Fibroblast of mammary gland (primary cell): ENCODE measurements at regions not wholly inside any gene's neighbourhood (a gene's known extent, or its start where the extent isn't known, plus 50 kb on each side); places are given as distances from the start of the nearest gene placed in this dataset.
"Not testable (repeated sequence)": the region's sequence is repeated elsewhere in the genome, so short reads cannot be mapped to it uniquely, and the experiment has no call there.

Experiments
- DNase-seq: peaks from one replicate; pipeline ENCODE4 v3.0.0-alpha.2; 2010; ENCODE audit warnings: low read depth
- H3K4me3 ChIP-seq: 2 replicates; pipeline ENCODE4 v1.5.1; 2011; ENCODE audit warnings: low read depth, mild to moderate bottlenecking, low read length, moderate library complexity; ENCODE audit not compliant: control insufficient read depth
- CTCF ChIP-seq: conservative IDR thresholded peaks from 2 replicates; pipeline ENCODE4 v1.5.1; 2011; ENCODE audit warnings: low read depth, low read length, inconsistent platforms; ENCODE audit not compliant: control insufficient read depth, insufficient read depth

GRCh38 chr20:55533632-55534031 is 471.7 kb downstream of the CBLN4 start:
- no peak overlapping the region for H3K4me3 ChIP-seq
- TF ChIP-seq CTCF: no peak
- no peak for DNase-seq

- TF ChIP-seq CTCF: no peak
- no peak for DNase-seq
- no peak overlapping the region for H3K4me3 ChIP-seq
These were observed 474.6 kb downstream of the CBLN4 start for GRCh38 chr20:55530763-55531162.

- no peak overlapping the region for H3K4me3 ChIP-seq
- no peak for TF ChIP-seq CTCF
- DNase-seq: no peak
These were observed 476.8 kb downstream of the CBLN4 start for GRCh38 chr20:55528482-55528881.

GRCh38 chr20:55522296-55522815 is 483.0 kb downstream of the CBLN4 start:
- no peak for TF ChIP-seq CTCF
- no peak overlapping the region for H3K4me3 ChIP-seq
- DNase-seq: no peak

GRCh38 chr20:55517584-55517983 is 487.7 kb downstream of the CBLN4 start:
- not testable (repeated sequence) for DNase-seq, H3K4me3 ChIP-seq

GRCh38 chr20:55515832-55516231 is 489.5 kb downstream of the CBLN4 start:
- TF ChIP-seq CTCF: no peak
- DNase-seq: no peak
- no peak overlapping the region for H3K4me3 ChIP-seq

- H3K4me3 ChIP-seq: no peak overlapping the region
- no peak for DNase-seq
- TF ChIP-seq CTCF: no peak
These were observed 490.8 kb downstream of the CBLN4 start for GRCh38 chr20:55514531-55514930.

GRCh38 chr20:55513954-55514353 is 491.4 kb downstream of the CBLN4 start:
- DNase-seq: no peak
- TF ChIP-seq CTCF: no peak
- H3K4me3 ChIP-seq: no peak overlapping the region
